ENCODE measurements at regions not wholly inside any gene's neighbourhood (a gene's known extent, or its start where the extent isn't known, plus 50 kb on each side); places are given as distances from the start of the nearest gene placed in this dataset.

GRCh38 chr6:74875193-74875592, 330.7 kb downstream of the COL12A1 start:
- Histone ChIP-seq H3K9ac (ENCODE audit: low read length) (no peak overlapping the region), H4K20me1 (ENCODE audit: control insufficient read depth, insufficient read depth, low read length, poor library complexity, severe bottlenecking) (no peaks in the 10 kb centered on the region), H3K27me3 (replicated peaks in 1 of 4; ENCODE audit: control extremely low read depth in 1 of 4, control insufficient read depth in 3 of 4, insufficient read depth in 4 of 4, low read length in 3 of 4) (no peaks in the 10 kb centered on the region), H3K4me3 (ENCODE audit: control extremely low read depth in 1 of 5, extremely low read depth in 1 of 5, insufficient read depth in 1 of 5, low read depth in 2 of 5, low read length in 4 of 5) (no peak overlapping the region), H2AFZ (ENCODE audit: insufficient read depth, low read depth, low read length, poor library complexity, severe bottlenecking) (no peak overlapping the region), H3K27ac (ENCODE audit: low read length in 2 of 2) (no peak overlapping the region), H3K4me2 (replicated peaks; ENCODE audit: low read depth, low read length, poor library complexity, severe bottlenecking) (no peak overlapping the region), H3K4me1 (ENCODE audit: control insufficient read depth in 2 of 2, insufficient read depth in 2 of 2, low read length in 2 of 2) (no peaks in the 10 kb centered on the region), H3K9me3 (ENCODE audit: control extremely low read depth in 1 of 3, control insufficient read depth in 2 of 3, insufficient read depth in 1 of 3, low read length in 2 of 3) (no peaks in the 10 kb centered on the region), H3K79me2 (ENCODE audit: control insufficient read depth, insufficient read depth, low read length) (no peaks in the 10 kb centered on the region), H3K36me3 (replicated peaks in 1 of 2; ENCODE audit: control extremely low read depth in 1 of 2, control insufficient read depth in 1 of 2, extremely low read depth in 1 of 2, insufficient read depth in 2 of 2, low read length in 1 of 2) (no peaks in the 10 kb centered on the region)
- Mint-ChIP-seq H3K27me3 (no peaks in the 10 kb centered on the region), H3K4me1 (no peaks in the 10 kb centered on the region), H3K9me3 (ENCODE audit: insufficient read depth) (peaks cover 5% of the 10 kb centered on the region), H3K4me3 (no peak overlapping the region), H3K27ac (no peak overlapping the region)
- intact Hi-C loops (cut with micrococcal nuclease) = no loop called here
- DNase-seq (no peak), ATAC-seq (ENCODE audit: low read depth) (no peak)
- ChIA-PET CTCF (no interaction called here), POLR2A (no interaction called here)
- no peak for TF ChIP-seq EZH2 (IDR thresholded peaks at IDR 0.05; ENCODE audit: borderline replicate concordance, insufficient read depth, low read depth, low read length, poor library complexity, severe bottlenecking)
- no peak for TF ChIP-seq CTCF (IDR thresholded peaks at IDR 0.05)
- no CpG with 5 or more reads among the region's 2 CpGs for WGBS (ENCODE audit: insufficient coverage)

GRCh38 chr6:74872754-74873476, 332.9 kb downstream of the COL12A1 start:
- Histone ChIP-seq H3K4me2 (replicated peaks; ENCODE audit: low read depth, low read length, poor library complexity, severe bottlenecking) (no peak overlapping the region), H2AFZ (ENCODE audit: insufficient read depth, low read depth, low read length, poor library complexity, severe bottlenecking) (no peak overlapping the region), H3K36me3 (replicated peaks in 1 of 2; ENCODE audit: control extremely low read depth in 1 of 2, control insufficient read depth in 1 of 2, extremely low read depth in 1 of 2, insufficient read depth in 2 of 2, low read length in 1 of 2) (no peaks in the 10 kb centered on the region), H3K79me2 (ENCODE audit: control insufficient read depth, insufficient read depth, low read length) (no peaks in the 10 kb centered on the region), H3K9ac (ENCODE audit: low read length) (no peak overlapping the region), H3K27ac (ENCODE audit: low read length in 2 of 2) (no peak overlapping the region), H3K27me3 (replicated peaks in 1 of 4; ENCODE audit: control extremely low read depth in 1 of 4, control insufficient read depth in 3 of 4, insufficient read depth in 4 of 4, low read length in 3 of 4) (no peaks in the 10 kb centered on the region), H4K20me1 (ENCODE audit: control insufficient read depth, insufficient read depth, low read length, poor library complexity, severe bottlenecking) (no peaks in the 10 kb centered on the region), H3K9me3 (ENCODE audit: control extremely low read depth in 1 of 3, control insufficient read depth in 2 of 3, insufficient read depth in 1 of 3, low read length in 2 of 3) (no peaks in the 10 kb centered on the region), H3K4me1 (ENCODE audit: control insufficient read depth in 2 of 2, insufficient read depth in 2 of 2, low read length in 2 of 2) (no peaks in the 10 kb centered on the region), H3K4me3 (ENCODE audit: control extremely low read depth in 1 of 5, extremely low read depth in 1 of 5, insufficient read depth in 1 of 5, low read depth in 2 of 5, low read length in 4 of 5) (no peak overlapping the region)
- intact Hi-C loops (cut with micrococcal nuclease) = no loop called here
- Mint-ChIP-seq H3K4me3 (no peak overlapping the region), H3K9me3 (ENCODE audit: insufficient read depth) (peaks cover 5% of the 10 kb centered on the region), H3K27me3 (no peaks in the 10 kb centered on the region), H3K4me1 (no peaks in the 10 kb centered on the region), H3K27ac (no peak overlapping the region)
- ATAC-seq (ENCODE audit: low read depth) (no peak), DNase-seq (no peak)
- ChIA-PET POLR2A (no interaction called here), CTCF (no interaction called here)
- TF ChIP-seq CTCF (IDR thresholded peaks at IDR 0.05) (no peak), EZH2 (IDR thresholded peaks at IDR 0.05; ENCODE audit: borderline replicate concordance, insufficient read depth, low read depth, low read length, poor library complexity, severe bottlenecking) (no peak)
